ENCODE measurements at regions not wholly inside any gene's neighbourhood (a gene's known extent, or its start where the extent isn't known, plus 50 kb on each side); places are given as distances from the start of the nearest gene placed in this dataset.
"Not testable (repeated sequence)": the region's sequence is repeated elsewhere in the genome, so short reads cannot be mapped to it uniquely, and the experiment has no call there.

- Histone ChIP-seq H3K4me1 (ENCODE audit: low read length) (peaks cover 16% of the 10 kb centered on the region), H3K9me2 (replicated peaks; ENCODE audit: insufficient read depth, low read length) (no peaks in the 10 kb centered on the region), H3K4me3 (ENCODE audit: low read length) (no peak overlapping the region), H3K27me3 (ENCODE audit: low read length) (no peaks in the 10 kb centered on the region), H3K9ac (ENCODE audit: low read length) (no peak overlapping the region), H3K9me3 (ENCODE audit: low read length) (no peaks in the 10 kb centered on the region), H3K79me2 (ENCODE audit: low read length) (no peaks in the 10 kb centered on the region), H3K4me2 (ENCODE audit: low read depth, low read length, poor library complexity, severe bottlenecking) (no peak overlapping the region), H4K20me1 (ENCODE audit: insufficient read depth, low read depth, low read length) (no peaks in the 10 kb centered on the region), H3K36me3 (ENCODE audit: insufficient read depth, low read length) (no peaks in the 10 kb centered on the region), H2AFZ (ENCODE audit: low read length) (no peak overlapping the region), H3K27ac (ENCODE audit: low read length) (no peak overlapping the region)
- DNase-seq: no peak
These were observed 133.4 kb downstream of the MACC1 start for GRCh38 chr7:20083781-20084180.

GRCh38 chr7:20079080-20079479 lies 138.1 kb downstream of the MACC1 start:
- no peak overlapping the region for H3K4me3 ChIP-seq (ENCODE audit: low read length)
- no peaks in the 10 kb centered on the region for H4K20me1 ChIP-seq (ENCODE audit: insufficient read depth, low read depth, low read length)
- no peak overlapping the region for H3K9ac ChIP-seq (ENCODE audit: low read length)
- H3K79me2 ChIP-seq (ENCODE audit: low read length): no peaks in the 10 kb centered on the region
- H3K9me2 ChIP-seq (replicated peaks; ENCODE audit: insufficient read depth, low read length): no peaks in the 10 kb centered on the region
- no peak overlapping the region for H3K4me2 ChIP-seq (ENCODE audit: low read depth, low read length, poor library complexity, severe bottlenecking)
- no peaks in the 10 kb centered on the region for H3K9me3 ChIP-seq (ENCODE audit: low read length)
- H3K36me3 ChIP-seq (ENCODE audit: insufficient read depth, low read length): no peaks in the 10 kb centered on the region
- no peaks in the 10 kb centered on the region for H3K4me1 ChIP-seq (ENCODE audit: low read length)
- no peak overlapping the region for H2AFZ ChIP-seq (ENCODE audit: low read length)
- DNase-seq: no peak
- no peak overlapping the region for H3K27ac ChIP-seq (ENCODE audit: low read length)
- no peaks in the 10 kb centered on the region for H3K27me3 ChIP-seq (ENCODE audit: low read length)

- Histone ChIP-seq H4K20me1 (ENCODE audit: insufficient read depth, low read depth, low read length) (no peaks in the 10 kb centered on the region), H3K9me2 (replicated peaks; ENCODE audit: insufficient read depth, low read length) (no peaks in the 10 kb centered on the region), H2AFZ (ENCODE audit: low read length) (no peak overlapping the region), H3K4me3 (ENCODE audit: low read length) (no peak overlapping the region), H3K9me3 (ENCODE audit: low read length) (no peaks in the 10 kb centered on the region), H3K27ac (ENCODE audit: low read length) (no peak overlapping the region), H3K4me2 (ENCODE audit: low read depth, low read length, poor library complexity, severe bottlenecking) (no peak overlapping the region), H3K36me3 (ENCODE audit: insufficient read depth, low read length) (no peaks in the 10 kb centered on the region), H3K9ac (ENCODE audit: low read length) (no peak overlapping the region), H3K27me3 (ENCODE audit: low read length) (no peaks in the 10 kb centered on the region), H3K4me1 (ENCODE audit: low read length) (no peaks in the 10 kb centered on the region), H3K79me2 (ENCODE audit: low read length) (no peaks in the 10 kb centered on the region)
- no peak for DNase-seq
These were observed 140.3 kb downstream of the MACC1 start for GRCh38 chr7:20076835-20077234.

GRCh38 chr7:20075992-20076820 lies 141.0 kb downstream of the MACC1 start:
- H3K79me2 ChIP-seq (ENCODE audit: low read length): no peaks in the 10 kb centered on the region
- H4K20me1 ChIP-seq (ENCODE audit: insufficient read depth, low read depth, low read length): no peaks in the 10 kb centered on the region
- H3K4me1 ChIP-seq (ENCODE audit: low read length): no peaks in the 10 kb centered on the region
- H3K36me3 ChIP-seq (ENCODE audit: insufficient read depth, low read length): no peaks in the 10 kb centered on the region
- H3K27me3 ChIP-seq (ENCODE audit: low read length): no peaks in the 10 kb centered on the region
- H3K4me2 ChIP-seq (ENCODE audit: low read depth, low read length, poor library complexity, severe bottlenecking): no peak overlapping the region
- H3K9me2 ChIP-seq (replicated peaks; ENCODE audit: insufficient read depth, low read length): no peaks in the 10 kb centered on the region
- H3K27ac ChIP-seq (ENCODE audit: low read length): no peak overlapping the region
- no peak for DNase-seq
- no peak overlapping the region for H3K9ac ChIP-seq (ENCODE audit: low read length)
- no peak overlapping the region for H3K4me3 ChIP-seq (ENCODE audit: low read length)
- no peaks in the 10 kb centered on the region for H3K9me3 ChIP-seq (ENCODE audit: low read length)
- no peak overlapping the region for H2AFZ ChIP-seq (ENCODE audit: low read length)

GRCh38 chr7:20075440-20075839 lies 141.7 kb downstream of the MACC1 start:
- Histone ChIP-seq H3K4me1 (ENCODE audit: low read length) (no peaks in the 10 kb centered on the region), H3K79me2 (ENCODE audit: low read length) (no peaks in the 10 kb centered on the region), H3K4me3 (ENCODE audit: low read length) (no peak overlapping the region), H4K20me1 (ENCODE audit: insufficient read depth, low read depth, low read length) (no peaks in the 10 kb centered on the region), H3K9ac (ENCODE audit: low read length) (no peak overlapping the region), H3K36me3 (ENCODE audit: insufficient read depth, low read length) (no peaks in the 10 kb centered on the region), H3K4me2 (ENCODE audit: low read depth, low read length, poor library complexity, severe bottlenecking) (no peak overlapping the region), H3K9me2 (replicated peaks; ENCODE audit: insufficient read depth, low read length) (no peaks in the 10 kb centered on the region), H3K9me3 (ENCODE audit: low read length) (no peaks in the 10 kb centered on the region), H2AFZ (ENCODE audit: low read length) (no peak overlapping the region), H3K27me3 (ENCODE audit: low read length) (no peaks in the 10 kb centered on the region), H3K27ac (ENCODE audit: low read length) (no peak overlapping the region)
- no peak for DNase-seq

GRCh38 chr7:20068004-20068403 lies 149.2 kb downstream of the MACC1 start:
- not testable (repeated sequence) for H3K4me1 ChIP-seq (ENCODE audit: low read length); H3K9me2 ChIP-seq (replicated peaks; ENCODE audit: insufficient read depth, low read length)

GRCh38 chr7:20064974-20065862 lies 152.0 kb downstream of the MACC1 start:
- Histone ChIP-seq H3K36me3 (ENCODE audit: insufficient read depth, low read length) (no peaks in the 10 kb centered on the region), H3K9ac (ENCODE audit: low read length) (no peak overlapping the region), H3K9me2 (replicated peaks; ENCODE audit: insufficient read depth, low read length) (no peaks in the 10 kb centered on the region), H3K9me3 (ENCODE audit: low read length) (peaks cover 7% of the 10 kb centered on the region; the same call in 1 of the 2 replicates), H2AFZ (ENCODE audit: low read length) (no peak overlapping the region), H3K27me3 (ENCODE audit: low read length) (0 out of 2 replicates have a peak, but pooled peaks cover 3% of the 10 kb centered on the region), H3K4me1 (ENCODE audit: low read length) (peaks cover 7% of the 10 kb centered on the region), H3K4me2 (ENCODE audit: low read depth, low read length, poor library complexity, severe bottlenecking) (no peak overlapping the region), H3K27ac (ENCODE audit: low read length) (no peak overlapping the region), H3K79me2 (ENCODE audit: low read length) (no peaks in the 10 kb centered on the region), H4K20me1 (ENCODE audit: insufficient read depth, low read depth, low read length) (no peaks in the 10 kb centered on the region), H3K4me3 (ENCODE audit: low read length) (no peak overlapping the region)
- no peak for DNase-seq

More at GRCh38 chr7:20068004-20068403, 149.2 kb downstream of the MACC1 start:
- not testable (repeated sequence) for H3K4me3 ChIP-seq (ENCODE audit: low read length); H3K9ac ChIP-seq (ENCODE audit: low read length); H4K20me1 ChIP-seq (ENCODE audit: insufficient read depth, low read depth, low read length); H3K36me3 ChIP-seq (ENCODE audit: insufficient read depth, low read length); H3K27me3 ChIP-seq (ENCODE audit: low read length); H3K27ac ChIP-seq (ENCODE audit: low read length); H3K79me2 ChIP-seq (ENCODE audit: low read length); H3K4me2 ChIP-seq (ENCODE audit: low read depth, low read length, poor library complexity, severe bottlenecking); H2AFZ ChIP-seq (ENCODE audit: low read length); H3K9me3 ChIP-seq (ENCODE audit: low read length); DNase-seq
